Kidney epithelial cell (primary cell): ENCODE measurements at regions not wholly inside any gene's neighbourhood (a gene's known extent, or its start where the extent isn't known, plus 50 kb on each side); places are given as distances from the start of the nearest gene placed in this dataset.

ENCODE experiments used
- DNase-seq: peaks from one replicate; pipeline ENCODE4 v3.0.0-alpha.2; 2010; ENCODE audit warnings: low read depth
- H3K27me3 ChIP-seq: 2 replicates; pipeline ENCODE4 v1.6.0; 2011; ENCODE audit warnings: low read length; ENCODE audit not compliant: control insufficient read depth, insufficient read depth
- H3K36me3 ChIP-seq: 2 replicates; pipeline ENCODE4 v1.5.1; 2011; ENCODE audit warnings: low read length; ENCODE audit not compliant: control insufficient read depth, insufficient read depth
- H3K4me3 ChIP-seq: 2 replicates; pipeline ENCODE4 v1.5.1; 2011; ENCODE audit warnings: low read depth, mild to moderate bottlenecking, control low read depth, low read length
- CTCF ChIP-seq: IDR thresholded peaks from 2 replicates; pipeline ENCODE4 v1.5.1; 2011; ENCODE audit warnings: mild to moderate bottlenecking, moderate library complexity, low read length, control low read depth, inconsistent platforms; ENCODE audit not compliant: insufficient read depth, poor library complexity, severe bottlenecking

- Histone ChIP-seq H3K36me3 (no peaks in the 10 kb centered on the region), H3K27me3 (no peaks in the 10 kb centered on the region), H3K4me3 (no peak overlapping the region)
- DNase-seq, result no peak
- no peak for TF ChIP-seq CTCF
Measured at GRCh38 chr1:195326325-195326724, 1281.9 kb downstream of the KCNT2 start.

GRCh38 chr1:195325181-195325580 lies 1283.1 kb downstream of the KCNT2 start:
- no peak for DNase-seq
- H3K27me3 ChIP-seq, result no peaks in the 10 kb centered on the region
- H3K36me3 ChIP-seq, result no peaks in the 10 kb centered on the region
- no peak for TF ChIP-seq CTCF
- no peak overlapping the region for H3K4me3 ChIP-seq

GRCh38 chr1:195306281-195306680 lies 1302.0 kb downstream of the KCNT2 start:
- no peak for TF ChIP-seq CTCF
- DNase-seq, result no peak
- H3K27me3 ChIP-seq, result no peaks in the 10 kb centered on the region
- no peak overlapping the region for H3K4me3 ChIP-seq
- no peaks in the 10 kb centered on the region for H3K36me3 ChIP-seq

GRCh38 chr1:195294911-195295310 lies 1313.3 kb downstream of the KCNT2 start:
- DNase-seq, result no peak
- TF ChIP-seq CTCF, result no peak

GRCh38 chr1:195278644-195279043 lies 1329.6 kb downstream of the KCNT2 start:
- Histone ChIP-seq H3K4me3 (no peak overlapping the region), H3K27me3 (no peaks in the 10 kb centered on the region), H3K36me3 (no peaks in the 10 kb centered on the region)
- TF ChIP-seq CTCF, result no peak
- DNase-seq, result no peak

More at GRCh38 chr1:195294911-195295310, 1313.3 kb downstream of the KCNT2 start:
- Histone ChIP-seq H3K4me3 (no peak overlapping the region), H3K36me3 (no peaks in the 10 kb centered on the region), H3K27me3 (no peaks in the 10 kb centered on the region)

- Histone ChIP-seq H3K27me3 (no peaks in the 10 kb centered on the region), H3K4me3 (no peak overlapping the region), H3K36me3 (no peaks in the 10 kb centered on the region)
- no peak for TF ChIP-seq CTCF
- DNase-seq, result no peak
Measured at GRCh38 chr1:195275710-195276109, 1332.5 kb downstream of the KCNT2 start.
